ENCODE measurements at regions not wholly inside any gene's neighbourhood (a gene's known extent, or its start where the extent isn't known, plus 50 kb on each side); places are given as distances from the start of the nearest gene placed in this dataset.
"Not testable (repeated sequence)": the region's sequence is repeated elsewhere in the genome, so short reads cannot be mapped to it uniquely, and the experiment has no call there.

DNA sequence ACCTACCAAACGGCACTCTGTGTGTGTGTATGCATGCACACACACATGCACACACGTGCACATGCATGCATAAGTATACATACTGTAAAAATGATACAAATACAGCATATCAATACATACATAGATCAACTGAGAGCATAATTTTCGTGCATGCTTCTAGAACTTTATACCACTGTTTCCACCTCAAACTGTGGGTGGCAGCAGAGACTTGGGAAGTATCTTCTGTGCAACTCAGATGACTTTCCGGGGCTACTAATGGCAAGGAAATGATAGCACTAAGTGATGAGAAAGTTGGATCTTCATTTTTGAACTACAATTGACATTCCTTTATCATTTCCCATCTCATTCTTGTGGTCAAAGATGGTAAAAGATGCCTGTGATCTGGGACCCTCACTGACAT, 570.7 kb downstream of the REEP3 start:
- DNase-seq, result no peak

DNA sequence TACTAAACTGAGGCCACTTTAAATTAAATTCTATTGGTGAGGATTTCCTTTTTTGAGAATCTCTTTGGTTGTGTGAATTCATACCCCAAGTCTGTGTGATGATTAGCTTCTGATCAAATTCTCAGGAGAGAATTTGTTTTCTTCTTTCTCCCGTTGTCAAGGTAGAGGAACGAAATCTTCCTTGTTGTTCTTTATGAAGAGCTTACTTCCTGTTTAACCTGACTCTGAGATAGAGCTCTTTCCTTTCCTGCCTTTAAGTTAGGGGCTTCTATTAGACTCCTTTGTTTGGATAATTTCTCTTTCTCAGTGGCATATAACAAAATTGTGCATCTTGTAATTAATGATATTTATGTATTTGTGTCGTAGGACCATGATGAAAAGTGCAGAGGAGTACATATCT, 572.1 kb downstream of the REEP3 start:
- no peak for DNase-seq

DNA sequence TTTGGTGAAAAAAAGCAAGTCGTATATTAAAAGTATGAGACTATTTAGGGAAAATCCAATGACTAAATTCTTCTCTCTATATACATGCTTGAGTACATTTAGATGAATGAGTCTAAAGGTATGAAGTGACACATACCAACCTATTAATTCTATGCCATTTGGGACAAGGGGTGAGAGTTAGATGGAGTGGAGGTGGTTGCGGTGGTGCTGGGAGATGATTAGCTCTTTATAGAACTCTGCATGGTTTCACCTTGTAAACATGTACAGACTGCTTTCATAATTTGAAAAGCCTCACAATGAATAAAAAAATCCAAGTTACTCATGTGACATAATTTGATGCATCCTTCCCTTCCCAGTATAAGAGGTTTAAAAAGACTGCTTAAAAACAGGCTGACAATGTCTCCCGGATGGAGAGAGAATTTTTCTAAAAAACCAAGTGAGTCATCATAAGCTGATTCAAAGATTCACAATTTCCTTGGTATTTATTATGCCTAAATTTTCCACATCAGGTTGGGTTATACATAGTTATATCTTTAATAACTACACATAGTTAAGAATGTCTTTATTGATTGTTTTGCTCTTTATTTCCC, 572.8 kb downstream of the REEP3 start:
- no peak for DNase-seq

DNA sequence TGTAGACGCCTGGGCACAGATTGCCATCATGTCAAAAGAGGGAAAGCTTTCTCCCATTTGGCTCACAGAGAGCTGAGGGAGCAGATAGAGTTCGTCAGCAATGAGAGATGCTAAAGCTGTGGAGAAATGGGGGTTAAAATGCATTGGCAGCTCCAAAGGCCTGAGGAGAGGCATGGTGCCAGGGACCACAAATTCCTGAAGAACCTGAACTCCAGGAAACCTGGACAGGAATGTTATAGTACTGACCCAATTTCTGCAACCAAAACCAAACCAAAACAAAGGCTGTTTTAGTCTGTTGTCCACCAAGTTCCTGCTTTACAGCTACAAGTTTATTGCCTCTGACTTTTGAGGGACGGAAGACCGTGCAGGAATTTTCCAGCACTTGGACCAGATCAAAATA, 575.7 kb downstream of the REEP3 start:
- DNase-seq, result no peak

DNA sequence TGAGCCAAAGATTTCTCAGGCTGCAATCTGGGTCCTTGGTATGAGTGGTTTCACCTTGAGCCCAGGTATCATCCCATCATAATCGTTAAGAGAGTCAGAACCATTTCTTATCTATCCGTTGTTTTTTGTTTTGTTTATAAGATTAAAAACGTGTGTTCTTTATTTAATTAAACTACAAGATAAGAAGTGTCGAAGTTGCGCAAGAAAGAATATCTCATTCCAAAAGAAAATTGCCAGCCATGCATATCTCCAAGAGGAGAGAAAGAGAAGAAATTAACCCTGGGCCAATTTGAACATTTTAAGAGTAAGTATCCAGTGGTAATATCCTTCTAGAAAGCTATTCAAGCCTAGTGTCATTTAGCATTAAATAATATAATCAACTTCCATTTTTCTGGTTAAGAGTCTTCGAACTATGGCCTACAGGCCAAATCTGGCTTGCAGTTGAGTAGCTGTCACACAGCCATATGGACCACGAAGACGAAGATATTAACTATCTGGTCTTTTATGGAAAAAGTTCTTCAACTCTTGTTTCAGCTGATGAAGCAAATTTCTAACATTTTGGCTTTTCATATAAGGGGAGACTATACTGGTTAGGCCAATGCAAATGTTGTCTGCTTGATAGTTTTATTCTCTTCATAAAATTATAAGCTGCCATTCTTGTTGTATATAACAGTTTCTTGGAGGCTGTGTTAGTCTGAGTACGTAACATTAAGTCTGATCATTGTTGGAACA, 576.4 kb downstream of the REEP3 start:
- no peak for DNase-seq

DNA sequence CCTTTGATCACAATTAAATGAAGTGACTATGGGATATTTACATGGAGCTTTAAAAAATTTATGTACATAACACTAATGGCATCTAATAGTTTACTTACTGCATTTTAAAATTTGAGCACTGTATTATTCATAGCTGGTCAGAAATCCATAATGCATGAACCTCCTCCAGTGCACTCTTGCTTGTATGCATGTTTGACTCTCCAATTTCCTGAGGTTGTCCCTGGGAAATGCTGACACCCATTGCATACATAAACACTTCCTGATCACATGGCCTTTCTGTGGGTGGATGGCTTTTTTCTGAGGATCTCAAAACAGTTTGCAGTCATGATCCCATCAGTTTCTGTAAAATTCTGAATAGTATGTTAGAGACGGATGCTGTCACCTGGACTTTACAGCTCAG, 577.8 kb downstream of the REEP3 start:
- DNase-seq, result no peak

DNA sequence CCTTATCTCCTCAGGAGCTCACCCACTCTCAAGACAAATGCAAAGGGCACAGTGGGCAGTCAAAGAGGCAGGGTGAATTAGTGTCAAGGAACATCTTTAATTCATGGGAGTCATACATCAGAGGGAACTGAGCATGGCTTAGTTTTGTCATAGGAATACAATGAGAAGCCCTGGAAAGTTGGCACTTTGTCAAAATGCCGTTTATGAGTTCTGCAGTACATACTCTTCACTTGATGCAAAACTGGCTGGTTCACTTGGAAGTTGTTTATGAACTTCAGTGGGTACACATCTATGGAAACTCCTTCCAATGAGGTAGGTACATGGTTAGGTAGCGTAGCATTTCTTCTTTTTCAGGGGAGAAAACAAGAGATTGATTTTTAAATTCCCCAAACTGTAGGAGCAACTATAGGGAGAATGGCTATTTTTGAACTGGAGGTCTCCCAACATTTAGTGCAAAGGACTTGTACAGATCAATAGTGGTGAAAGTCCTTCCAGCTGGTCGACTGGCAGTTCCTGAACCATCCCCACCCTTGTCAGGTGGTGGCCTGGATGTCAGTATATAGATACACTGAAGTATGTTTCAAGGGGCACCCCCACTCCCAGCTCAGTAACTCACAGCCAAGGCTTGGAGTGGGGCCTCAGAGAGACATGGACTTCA, 580.5 kb downstream of the REEP3 start:
- no peak for DNase-seq

DNA sequence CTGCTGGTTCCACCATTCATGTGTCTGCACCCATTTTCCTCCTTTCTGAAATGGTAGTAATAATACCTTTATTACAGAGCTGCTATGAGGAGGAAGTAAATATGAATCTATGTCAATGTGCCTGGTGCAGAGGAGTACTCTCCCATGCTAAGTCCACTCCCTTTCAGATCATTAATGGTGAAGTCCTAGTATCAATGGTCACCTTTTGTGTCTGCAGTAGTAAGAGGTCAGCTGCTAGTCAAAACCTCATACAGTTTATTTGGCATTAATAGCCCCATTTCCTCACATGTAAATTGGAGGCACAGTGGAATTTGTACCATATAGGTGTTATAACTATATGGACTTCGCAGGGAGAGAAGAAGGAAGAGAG, 581.0 kb downstream of the REEP3 start:
- no peak for DNase-seq

DNA sequence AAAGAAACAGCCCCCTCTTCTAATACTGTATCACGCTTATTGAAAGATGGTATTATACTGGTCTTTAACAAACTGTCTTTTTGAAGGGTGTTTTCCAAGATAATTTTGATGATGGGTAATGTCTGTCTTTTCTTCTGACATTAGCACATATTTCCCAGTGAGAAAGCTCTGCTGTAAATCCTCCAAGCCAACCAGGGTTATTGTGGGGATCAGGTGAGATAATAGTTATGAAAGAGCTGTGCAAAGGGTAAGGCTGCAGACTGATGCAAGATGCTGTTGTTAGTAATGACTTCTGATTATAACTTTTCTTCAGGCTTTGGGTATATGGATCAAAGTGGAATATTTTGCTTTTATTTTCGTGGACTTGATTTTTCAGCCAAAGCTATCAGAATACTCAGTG, 581.7 kb downstream of the REEP3 start:
- no peak for DNase-seq

DNA sequence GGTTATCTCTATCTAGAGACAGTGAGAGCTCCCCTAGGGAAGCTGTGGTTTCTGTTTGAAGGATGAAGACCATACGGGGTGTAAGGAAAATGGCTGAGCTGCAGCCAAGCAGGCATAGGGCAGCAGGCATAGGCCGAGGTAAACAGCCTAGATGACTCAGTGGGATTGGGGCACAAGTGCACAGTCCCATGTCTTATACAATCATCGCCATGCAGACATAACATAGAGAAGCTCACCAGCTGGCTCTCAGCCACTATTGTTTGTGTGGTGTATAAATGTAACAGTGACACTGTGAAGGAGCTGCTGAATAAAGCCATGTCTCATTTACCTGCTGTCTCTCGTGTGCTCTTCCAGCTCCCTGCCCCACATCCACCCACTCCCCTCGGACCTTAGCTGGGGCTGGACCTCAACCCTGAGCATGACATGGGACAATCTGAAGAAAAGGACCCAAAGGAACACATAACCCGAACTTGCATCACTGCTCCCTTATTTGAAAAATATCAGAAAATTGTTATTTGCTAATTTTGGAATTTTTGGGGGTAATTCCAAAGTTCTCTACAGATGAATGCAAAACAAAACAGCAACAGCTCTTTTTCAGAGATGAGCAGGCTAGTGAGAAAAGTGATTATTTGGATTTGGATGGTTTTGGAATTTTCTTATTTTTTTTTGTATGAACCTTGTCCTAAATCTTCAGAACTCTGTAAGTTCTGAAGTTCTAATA, 582.7 kb downstream of the REEP3 start:
- no peak for DNase-seq

DNA sequence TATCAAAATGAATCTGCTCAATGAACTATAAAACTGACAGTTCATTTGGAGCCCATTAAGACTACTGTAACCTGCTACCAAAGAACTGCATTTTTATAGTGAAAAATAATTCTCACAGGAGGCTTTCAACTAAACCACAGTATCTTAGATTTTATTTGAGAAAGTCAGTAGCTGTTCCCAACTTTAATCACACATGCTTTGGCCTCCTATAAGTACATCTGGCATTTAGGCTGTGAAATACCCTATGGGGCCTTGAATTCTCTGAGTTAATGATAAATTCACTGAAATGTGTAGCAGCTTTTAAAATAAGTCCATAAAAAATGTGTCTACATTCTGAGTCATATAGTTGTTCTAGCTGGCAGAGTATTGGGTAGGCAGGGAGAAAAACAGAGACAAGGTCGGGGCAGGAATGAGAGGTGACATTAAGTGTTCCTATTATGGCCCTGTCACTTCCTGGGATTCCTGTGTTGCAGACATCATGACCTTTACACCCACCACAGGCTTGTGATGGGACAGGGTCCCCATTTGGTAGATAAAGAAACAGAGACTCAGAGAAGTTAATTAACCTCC, 588.8 kb downstream of the REEP3 start:
- no peak for DNase-seq

DNA sequence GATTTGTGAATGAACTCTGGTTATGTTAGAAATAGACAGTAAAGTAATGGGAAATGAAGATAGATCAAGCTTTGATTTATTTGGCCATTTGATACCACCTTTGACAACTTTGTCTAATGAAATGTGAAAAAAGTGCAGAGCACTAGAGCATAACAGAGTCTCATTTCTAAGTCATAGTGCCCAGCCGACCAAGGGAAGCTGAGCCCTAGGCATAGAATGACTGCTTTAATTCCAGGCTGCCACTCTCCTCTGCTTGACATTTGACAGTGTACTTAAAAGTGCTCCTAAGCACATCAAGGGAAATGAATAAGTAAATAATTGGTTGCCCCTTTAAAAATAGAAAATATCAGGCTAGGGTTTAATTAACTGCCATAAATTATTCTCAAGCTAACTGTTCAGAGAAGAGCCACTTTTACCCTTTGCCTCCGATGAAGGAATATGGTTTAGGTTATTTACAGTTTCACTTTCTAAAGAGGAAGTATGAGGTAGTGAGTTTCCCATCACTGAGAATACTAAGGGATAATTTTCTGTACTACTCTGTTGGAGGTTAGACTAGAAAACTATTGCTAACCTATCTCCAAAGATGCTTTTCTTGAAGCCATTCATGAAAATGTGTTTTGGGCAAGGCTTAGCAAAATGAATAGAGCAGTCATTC, 591.6 kb downstream of the REEP3 start:
- no peak for DNase-seq

DNA sequence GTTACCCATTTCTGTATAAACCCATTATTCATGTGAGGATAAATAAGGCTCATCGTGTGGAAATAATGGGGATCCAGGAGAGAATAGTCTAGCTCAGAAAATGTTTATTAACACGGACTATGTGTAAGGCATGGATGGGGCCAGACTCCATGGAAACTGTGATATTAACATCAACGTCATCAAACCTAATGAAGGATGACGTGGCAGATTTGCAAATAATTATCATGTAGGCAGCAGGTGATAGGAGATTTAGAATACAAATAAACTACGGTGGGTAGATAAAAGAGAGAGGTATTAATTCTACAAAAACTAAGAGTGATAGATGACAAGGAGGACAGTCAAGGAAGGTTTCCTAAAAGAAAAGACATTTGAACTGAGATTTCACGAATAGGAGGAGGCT, 592.2 kb downstream of the REEP3 start:
- DNase-seq, result no peak

DNA sequence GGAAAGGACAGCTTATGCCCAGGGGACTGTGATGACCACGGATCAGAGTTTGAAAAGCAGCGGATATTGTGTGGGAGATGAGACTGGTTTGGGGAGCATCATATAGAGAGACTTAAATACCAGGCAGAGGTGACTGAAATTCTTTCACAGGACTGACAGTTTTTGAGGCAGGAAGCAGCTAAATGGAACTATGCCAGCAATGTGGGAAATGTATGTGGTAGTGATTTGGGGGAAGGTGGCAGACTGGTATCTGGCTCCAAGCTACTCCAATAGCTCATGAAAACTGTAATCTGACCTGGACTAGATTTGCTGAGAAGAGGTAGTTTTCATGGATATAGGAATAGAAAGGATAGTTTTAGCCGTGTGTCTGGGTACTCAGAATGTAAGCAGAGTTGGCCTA, 592.6 kb downstream of the REEP3 start:
- no peak for DNase-seq

DNA sequence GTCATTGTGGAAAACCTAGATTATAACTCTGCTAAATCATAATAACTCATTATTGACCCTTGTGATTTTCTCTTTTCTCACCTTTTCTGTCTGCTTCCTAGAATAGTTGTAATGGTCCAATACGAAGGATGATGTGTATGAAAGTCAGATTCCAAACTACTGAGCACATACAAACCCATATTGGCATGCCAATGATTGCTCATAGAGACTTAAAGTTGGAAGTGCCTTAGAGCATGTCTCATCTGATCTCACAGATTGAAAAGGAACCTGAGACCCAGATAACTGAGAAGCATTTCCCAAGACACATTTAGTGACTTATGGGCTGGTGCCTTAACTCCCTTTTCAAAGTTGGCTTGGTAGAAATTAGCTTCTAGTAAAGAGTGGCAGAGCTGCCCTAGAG, 594.3 kb downstream of the REEP3 start:
- DNase-seq, result no peak

DNA sequence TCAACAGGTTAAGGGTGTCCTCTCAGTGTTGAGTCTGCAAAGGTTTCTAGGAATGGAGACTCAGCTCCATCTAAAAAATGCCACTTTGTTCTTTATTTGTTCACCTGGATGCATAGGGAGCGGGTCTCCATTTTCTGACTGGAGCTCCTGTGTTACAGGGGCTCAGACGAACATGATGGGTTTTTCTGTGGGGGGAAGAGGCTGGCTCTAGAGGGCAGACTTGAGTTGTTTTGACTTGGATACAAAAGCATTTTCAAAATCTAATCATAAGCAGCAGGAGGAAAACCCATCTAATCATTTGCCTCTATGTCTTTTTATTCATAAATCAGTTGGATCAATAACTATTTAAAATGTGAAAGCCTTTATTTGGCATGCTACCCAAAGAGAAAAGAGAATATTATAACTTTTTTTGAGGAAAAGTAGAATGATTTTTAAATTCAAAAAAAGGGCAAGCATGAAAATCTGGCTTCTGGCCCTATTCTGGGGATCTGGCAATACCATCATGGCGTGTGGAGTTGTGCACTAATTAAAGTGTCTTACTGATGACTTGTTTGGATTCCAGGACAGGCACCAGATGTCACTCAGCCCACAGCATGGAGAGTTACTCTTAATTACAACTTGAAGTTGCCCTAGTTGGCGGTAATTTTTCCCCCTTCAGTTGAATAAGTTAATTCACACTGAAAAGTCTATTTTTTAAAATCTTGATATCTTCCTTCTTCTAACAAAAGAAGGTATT, 594.9 kb downstream of the REEP3 start:
- no peak for DNase-seq

DNA sequence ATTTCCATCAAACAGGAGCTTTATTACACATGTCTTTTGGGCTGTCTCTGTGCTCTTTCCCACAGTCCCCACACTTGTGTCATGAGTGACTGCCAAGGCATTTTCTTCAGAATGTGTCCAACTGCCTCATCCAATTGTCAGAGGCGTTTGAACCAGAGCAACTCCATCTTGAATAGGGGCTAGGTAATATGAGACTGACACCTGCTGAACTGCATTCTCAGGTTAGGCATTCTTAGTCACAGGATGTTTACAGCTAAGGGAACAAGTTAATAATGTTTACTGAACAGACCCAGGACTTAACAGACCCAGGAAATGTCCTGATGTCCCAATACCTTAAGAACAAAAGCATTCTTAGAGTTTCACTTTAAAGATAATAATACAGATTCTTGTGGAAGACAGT, 595.5 kb downstream of the REEP3 start:
- DNase-seq, result no peak

DNA sequence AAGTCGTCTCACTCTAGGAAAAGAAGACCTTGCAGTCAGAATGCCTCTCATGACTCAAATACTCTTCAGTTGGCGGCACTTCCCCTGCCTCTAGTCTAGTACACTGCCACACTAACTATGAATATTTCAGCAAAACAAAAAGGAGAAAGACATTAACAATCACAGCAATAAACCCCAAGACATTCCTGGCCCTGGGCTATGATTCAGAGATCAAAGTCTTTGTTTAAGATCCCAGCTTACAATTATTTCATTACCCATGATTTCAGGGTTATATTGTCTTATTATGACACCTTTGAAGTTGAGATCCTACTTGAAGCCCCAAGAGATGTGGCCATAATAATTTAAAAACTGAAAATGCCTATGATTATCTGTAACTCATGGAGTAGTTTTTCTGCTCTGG, 597.5 kb downstream of the REEP3 start:
- DNase-seq, result no peak

DNA sequence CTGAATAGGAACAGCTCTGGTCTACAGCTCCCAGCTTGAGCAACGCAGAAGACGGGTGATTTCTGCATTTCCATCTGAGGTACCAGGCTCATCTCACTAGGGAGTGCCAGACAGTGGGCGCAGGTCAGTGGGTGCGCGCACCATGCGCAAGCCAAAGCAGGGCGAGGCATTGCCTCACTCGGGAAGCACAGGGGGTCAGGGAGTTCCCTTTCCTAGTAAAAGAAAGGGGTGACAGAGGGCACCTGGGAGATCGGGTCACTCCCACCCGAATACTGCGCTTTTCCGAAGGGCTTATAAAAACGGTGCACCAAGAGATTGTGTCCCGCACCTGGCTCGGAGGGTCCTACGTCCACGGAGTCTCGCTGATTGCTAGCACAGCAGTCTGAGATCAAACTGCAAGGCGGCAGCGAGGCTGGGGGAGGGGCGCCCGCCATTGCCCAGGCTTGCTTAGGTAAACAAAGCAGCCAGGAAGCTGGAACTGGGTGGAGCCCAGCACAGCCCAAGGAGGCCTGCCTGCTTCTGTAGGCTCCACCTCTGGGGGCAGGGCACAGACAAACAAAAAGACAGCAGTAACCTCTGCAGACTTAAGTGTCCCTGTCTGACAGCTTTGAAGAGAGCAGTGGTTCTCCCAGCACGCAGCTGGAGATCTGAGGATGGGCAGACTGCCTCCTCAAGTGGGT, 599.2 kb downstream of the REEP3 start:
- not testable (repeated sequence) for DNase-seq

DNA sequence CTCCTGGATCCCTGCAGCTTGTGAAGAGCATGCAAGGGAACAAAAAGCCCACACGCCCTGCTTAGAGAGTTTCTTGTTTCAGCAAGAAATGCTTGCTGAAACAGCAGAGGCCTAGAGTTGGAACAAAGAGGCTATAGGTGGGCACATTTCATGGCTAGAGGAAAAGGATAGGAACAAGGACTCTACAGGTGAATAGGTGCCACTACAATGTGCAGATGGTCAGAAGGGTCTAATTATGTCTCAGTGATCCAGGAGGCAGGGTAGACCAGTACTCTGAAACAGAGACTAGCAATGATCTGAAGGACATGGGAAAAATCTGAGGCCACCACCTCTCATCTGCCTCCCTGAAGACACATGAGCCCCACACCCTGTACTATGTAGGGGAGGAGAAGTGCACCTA, 609.0 kb downstream of the REEP3 start:
- no peak for DNase-seq

DNA sequence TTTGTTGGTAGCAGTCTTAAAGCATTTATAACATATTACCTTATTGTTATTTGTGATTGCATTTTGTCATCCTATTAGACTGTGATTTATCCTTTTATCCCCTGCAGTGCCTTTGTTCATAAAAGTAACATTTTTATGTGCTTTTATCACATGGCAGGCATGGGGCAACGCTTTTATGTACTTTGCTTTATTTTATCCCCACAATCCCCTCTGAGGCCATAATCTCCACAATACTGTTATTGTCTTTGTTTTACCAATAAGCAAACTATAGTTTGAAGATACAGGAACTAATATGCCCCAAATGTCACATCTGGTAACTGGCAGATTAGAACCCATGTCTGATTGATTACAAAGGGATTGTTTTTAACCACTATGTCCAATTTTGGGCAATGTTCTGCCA, 613.5 kb downstream of the REEP3 start:
- no peak for DNase-seq

DNA sequence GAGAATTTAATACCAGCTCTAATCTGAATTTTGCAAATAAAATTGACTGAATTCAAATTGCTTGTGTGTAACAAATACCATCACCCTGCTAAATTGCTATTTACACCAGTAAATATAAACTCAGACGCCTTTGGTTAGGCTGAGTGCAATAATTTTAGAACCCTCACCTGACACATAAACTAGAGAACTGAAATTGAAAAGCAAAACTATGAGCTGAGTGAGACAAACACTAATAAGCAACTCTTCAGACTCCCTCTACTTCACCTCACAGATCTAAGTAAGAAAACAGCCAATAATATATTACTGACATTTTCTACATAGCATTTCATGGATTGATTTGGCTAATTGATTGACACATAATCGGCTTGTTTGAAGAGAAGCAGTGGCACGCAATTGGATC, 621.2 kb downstream of the REEP3 start:
- no peak for DNase-seq

Data from activated gamma-delta T cell (primary cell).